SK-MEL-5 (cell line): ENCODE measurements at regions not wholly inside any gene's neighbourhood (a gene's known extent, or its start where the extent isn't known, plus 50 kb on each side); places are given as distances from the start of the nearest gene placed in this dataset.

Experiments
- DNase-seq: peaks from one replicate; pipeline ENCODE4 v3.0.0-alpha.2; 2016; ENCODE audit warnings: low read depth, low spot score
- in situ Hi-C: cut with HindIII; loops from 2 replicates; pipeline ENCODE4 v1.10.0; 2016; ENCODE audit warnings: low sequenced_read_pairs, high pct_unique_total_duplicates, low pct_unique_long_range_greater_than_20kb

DNA sequence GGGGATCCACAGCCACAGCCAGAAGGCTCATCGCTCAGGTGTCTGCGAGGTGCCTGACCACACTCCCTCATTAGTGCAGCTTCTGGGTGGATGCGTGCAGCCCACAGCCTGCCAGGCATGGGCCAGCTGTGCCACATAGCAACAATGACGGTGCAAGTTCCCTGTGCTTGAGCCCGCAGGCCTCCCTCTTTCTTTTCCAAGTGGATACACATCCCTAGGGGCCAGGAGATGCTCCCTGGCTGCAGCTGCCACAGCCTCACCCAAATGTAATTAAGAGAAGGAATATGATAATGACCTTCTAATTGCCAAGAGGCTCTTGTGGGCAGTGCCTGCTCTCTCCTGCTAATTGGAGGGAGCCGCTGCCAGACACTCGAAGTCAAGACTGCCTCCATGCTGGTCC is 116.0 kb upstream of the PPP1R26 start:
- in situ Hi-C loops: no loop called here
- DNase-seq: no peak

DNA sequence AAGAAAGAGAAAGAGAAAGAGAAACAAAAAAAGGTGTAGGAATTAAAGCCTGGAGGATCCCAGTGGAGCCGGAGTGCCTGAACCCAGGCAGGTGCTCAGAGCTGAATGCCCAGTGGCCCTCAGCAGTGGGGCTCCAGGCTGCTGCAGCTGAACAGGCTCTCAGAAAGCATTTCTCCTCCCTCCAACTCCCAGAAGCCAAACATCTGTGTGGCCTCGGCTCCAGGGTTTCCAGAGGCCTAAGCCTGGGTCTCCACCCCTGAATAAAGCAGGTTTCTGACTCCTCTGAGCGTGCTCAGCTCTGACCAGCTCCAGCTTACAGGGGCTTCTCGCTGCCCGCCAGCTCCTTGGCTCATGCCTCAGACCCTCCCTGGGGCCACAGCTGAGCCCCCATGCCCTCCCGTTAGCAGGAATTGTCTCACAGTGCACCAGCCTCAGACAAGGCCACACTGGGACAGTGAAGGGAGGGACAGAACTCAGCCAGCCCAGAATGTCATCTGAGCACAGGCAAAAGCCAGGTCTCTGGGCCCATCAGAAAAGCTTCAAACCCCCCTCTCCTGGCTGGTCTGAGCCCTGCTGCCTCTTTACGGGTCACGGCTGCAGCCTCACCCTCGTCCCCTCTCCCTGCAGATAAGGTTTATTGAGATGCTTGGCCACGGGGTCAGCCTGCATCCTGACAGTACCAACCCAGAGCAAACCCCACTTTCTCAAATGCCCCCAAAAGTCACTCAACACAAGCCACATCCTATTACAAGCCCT is 114.4 kb upstream of the PPP1R26 start:
- no peak for DNase-seq

DNA sequence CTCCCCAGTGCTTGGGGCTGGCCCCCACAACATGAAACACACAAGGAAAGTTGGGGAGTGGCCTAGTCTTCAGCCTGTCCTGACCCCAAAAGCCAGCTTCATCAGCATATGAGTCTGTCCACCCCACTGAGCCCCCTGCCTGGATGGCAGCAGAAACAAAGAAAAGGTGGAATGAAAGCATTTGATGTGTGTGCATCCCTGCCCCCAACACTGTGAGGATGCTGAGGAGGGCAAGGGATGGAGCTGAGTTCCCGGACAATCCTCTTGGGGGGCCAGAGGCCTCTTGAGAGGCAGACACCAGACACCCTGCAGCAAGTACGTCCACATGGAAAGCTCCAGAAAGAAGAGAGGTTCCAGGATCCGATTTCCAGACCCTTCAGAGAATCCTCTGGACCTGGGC is 113.5 kb upstream of the PPP1R26 start:
- in situ Hi-C loops: no loop called here
- no peak for DNase-seq

More for the DNA sequence above, 114.4 kb upstream of the PPP1R26 start:
- in situ Hi-C loops: no loop called here

GRCh38 chr9:135369412-135369990 is 110.1 kb upstream of the PPP1R26 start:
- no peak for DNase-seq
- in situ Hi-C loops: no loop called here

DNA sequence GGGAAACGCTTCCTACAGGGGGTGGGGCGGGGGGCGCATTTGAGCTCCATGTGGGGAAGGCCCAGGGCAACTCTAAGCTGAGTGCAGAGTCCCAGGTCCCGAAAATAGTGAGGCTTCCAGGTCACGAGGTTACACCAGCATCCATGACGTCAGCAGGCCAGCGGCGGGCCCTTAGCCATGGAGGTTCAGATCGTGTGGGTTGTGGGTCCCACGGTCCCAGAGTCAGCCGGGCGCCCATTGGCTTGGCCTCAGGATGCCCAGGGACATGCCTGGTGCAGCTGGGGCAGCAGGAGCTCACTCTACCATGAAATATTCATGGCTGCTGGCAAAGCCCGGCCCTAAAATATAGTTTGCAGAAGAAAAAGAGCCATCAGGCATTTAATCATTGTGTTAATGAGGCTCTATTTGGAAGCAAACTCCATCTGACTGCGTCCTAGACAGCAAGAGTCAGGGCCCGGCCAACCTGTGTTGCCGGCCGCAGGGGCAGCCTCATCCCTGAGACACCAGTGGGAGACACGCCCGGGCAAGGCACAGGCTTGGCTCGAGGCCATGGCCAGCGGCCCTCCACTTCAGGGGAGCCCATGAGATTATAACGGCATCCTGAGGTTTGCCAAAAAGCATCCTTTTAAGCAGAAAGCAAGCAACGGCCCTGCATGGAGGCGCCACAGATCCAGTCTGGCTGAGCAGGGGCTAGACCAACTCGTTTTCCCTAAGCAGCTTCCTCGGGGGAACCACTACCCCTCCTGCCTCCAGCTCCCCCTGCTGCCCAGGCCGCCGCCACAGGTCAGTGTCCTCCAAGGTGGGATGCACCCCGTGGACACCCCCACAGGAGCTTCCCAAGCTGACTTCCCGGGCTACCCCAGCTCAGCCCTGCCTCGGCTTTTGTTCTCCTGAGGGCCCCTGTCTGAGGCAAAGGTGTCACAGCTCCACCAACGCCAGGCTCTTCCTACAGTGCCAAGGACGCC is 108.9 kb upstream of the PPP1R26 start:
- no peak for DNase-seq
- in situ Hi-C loops: no loop called here

DNA sequence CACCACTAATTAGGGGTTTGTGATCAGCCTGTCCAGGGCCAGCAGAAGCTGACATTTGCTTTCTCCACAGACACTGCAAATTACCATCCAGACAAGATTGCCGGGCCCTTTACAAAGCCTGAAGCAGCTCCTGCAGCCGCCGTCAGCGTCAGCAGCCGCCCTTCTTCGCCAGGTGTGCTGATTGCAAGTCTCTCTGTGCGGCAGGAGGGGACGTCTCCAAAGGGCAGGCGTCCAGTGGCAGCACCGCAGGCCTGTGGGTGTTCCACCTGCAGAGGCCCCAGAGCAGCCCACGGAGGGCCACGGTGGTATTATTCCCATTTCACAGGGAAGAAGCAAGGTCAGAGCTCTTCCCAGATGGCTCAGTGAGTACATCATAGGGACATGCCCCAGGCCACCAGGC is 108.0 kb upstream of the PPP1R26 start:
- in situ Hi-C loops: no loop called here
- DNase-seq: no peak

DNA sequence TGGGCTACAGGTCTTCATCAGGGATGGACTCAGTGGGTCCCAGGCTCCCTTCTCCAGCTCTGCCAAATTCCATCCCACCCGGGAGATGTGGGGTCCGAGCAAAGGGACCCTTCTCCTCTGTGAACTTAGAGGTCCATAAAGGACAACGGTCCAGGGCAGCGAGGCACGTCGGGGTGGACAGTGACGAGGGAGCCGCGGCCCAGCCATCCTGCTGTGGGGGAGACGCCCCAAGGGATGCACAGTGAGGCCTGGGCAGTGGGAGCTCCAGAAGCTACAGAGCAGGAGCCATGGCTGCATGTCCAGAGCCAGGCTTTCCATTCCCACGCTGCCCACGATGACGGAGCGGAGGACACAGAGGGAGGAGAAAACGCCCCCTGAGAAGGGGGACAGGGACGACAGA is 107.5 kb upstream of the PPP1R26 start:
- DNase-seq: no peak
- in situ Hi-C loops: no loop called here

- in situ Hi-C loops: no loop called here
- DNase-seq: no peak
Measured at GRCh38 chr9:135372501-135373008, 107.0 kb upstream of the PPP1R26 start.

DNA sequence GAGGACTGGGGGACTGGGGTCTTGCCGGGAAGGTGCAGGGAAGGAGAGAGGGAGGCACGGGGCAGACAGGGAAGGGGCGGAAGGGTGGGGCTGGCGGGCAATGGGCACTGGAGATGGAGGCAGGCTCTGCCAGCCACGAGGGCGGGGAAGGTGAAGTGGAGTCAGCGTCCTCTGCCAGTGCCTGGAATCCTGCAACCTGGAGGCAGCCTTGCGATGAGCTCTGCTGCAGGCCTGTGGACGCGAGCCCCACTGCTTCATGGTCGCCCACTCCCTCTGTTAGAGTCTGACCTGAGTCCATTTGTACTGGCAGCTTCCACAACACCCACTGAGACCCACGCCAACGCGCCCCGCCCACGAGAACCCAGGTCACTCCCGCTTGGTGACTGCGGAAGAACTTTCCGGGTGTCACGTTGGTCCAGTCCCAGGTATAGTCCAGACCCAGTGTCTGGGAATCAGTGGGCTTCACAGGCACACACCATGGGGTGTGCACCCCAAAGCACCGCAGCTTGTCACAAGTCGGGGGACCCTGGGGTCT is 106.4 kb upstream of the PPP1R26 start:
- DNase-seq: no peak
- in situ Hi-C loops: no loop called here

DNA sequence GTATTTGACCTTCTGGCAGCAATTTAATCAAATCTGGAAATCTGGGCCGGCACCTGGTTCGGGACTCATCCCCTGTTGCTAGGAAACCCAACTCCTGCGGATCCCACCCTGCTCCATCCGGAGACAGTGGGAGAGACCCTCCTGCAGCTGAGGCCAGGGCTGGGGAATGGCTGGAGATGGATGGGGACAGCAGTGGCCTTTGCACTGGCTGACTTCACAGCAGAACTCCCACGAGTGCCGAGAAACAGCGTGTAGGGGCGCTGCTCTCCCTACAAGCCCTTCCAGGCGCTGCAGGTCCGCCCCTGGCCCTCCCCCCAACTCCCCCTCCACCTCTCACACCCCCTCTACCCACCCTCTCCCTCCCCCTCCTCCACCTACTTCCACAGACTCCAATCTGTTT is 105.8 kb upstream of the PPP1R26 start:
- in situ Hi-C loops: no loop called here
- no peak for DNase-seq

GRCh38 chr9:135374591-135374990 is 105.0 kb upstream of the PPP1R26 start:
- in situ Hi-C loops: no loop called here
- DNase-seq: no peak

GRCh38 chr9:135375001-135375400 is 104.6 kb upstream of the PPP1R26 start:
- in situ Hi-C loops: no loop called here
- DNase-seq: no peak

- in situ Hi-C loops: no loop called here
Measured at GRCh38 chr9:135376511-135377265, 102.9 kb upstream of the PPP1R26 start.

GRCh38 chr9:135377431-135377830 is 102.2 kb upstream of the PPP1R26 start:
- in situ Hi-C loops: no loop called here
- no peak for DNase-seq

More at GRCh38 chr9:135376511-135377265, 102.9 kb upstream of the PPP1R26 start:
- DNase-seq: peak; percentile 52

GRCh38 chr9:135378751-135379150 is 100.8 kb upstream of the PPP1R26 start:
- in situ Hi-C loops: no loop called here
- no peak for DNase-seq

DNA sequence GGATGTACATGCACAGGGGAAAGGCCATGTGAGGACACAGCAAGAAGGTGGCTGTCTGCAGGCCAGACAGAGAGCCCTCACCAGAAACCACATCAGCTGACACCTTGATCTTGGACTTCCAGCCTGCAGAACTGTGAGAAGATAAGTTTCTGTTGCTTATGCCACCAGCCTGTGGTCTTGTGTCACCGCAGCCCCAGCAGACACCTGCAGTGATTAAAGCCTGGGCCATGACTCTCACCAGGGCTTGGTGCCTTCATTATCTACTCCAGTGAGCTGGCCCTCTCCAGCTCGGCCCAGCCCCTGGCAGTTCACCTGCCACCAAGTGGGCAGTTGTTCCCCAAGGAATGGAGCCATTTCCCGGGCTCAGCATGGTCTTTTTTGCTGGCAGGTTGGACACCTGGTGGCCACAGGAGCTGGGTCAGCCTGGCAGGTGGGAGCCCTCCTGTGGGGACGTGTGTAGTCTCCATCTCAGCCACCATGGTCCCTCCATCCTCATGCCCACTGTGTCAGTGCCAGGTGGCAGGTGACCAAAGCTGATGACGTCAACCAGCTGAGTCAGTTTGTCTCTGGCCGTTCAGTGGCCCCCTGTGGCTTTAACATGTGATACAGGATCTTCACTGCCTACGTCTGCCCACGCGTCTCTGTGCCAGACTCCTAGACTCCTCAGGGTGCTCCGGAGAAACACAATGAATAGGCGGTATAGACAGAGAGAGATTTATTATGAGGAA is 99.9 kb upstream of the PPP1R26 start:
- in situ Hi-C loops: no loop called here

More for the DNA sequence above, 99.9 kb upstream of the PPP1R26 start:
- DNase-seq: peak; percentile 89
